GM12864 (cell line): ENCODE measurements at regions not wholly inside any gene's neighbourhood (a gene's known extent, or its start where the extent isn't known, plus 50 kb on each side); places are given as distances from the start of the nearest gene placed in this dataset.

ENCODE experiments used
- DNase-seq: peaks from one replicate; pipeline ENCODE4 v3.0.0-alpha.2; 2011; ENCODE audit warnings: low read depth
- H3K4me3 ChIP-seq: 2 replicates; pipeline ENCODE4 v1.5.1; 2011; ENCODE audit warnings: mild to moderate bottlenecking, low read depth, low read length, control low read depth
- CTCF ChIP-seq: IDR thresholded peaks from 2 replicates; pipeline ENCODE4 v1.5.1; 2011; ENCODE audit warnings: low read depth, mild to moderate bottlenecking, moderate library complexity, low read length, control low read depth, inconsistent platforms; ENCODE audit errors: missing control alignments

- TF ChIP-seq CTCF: no peak
- no peak for DNase-seq
- no peak overlapping the region for H3K4me3 ChIP-seq
These were observed 163.1 kb downstream of the PHLDA1 start for GRCh38 chr12:75868501-75868900.

GRCh38 chr12:75865315-75865714, 166.3 kb downstream of the PHLDA1 start:
- H3K4me3 ChIP-seq: no peak overlapping the region
- DNase-seq: no peak
- no peak for TF ChIP-seq CTCF

GRCh38 chr12:75864161-75864560, 167.4 kb downstream of the PHLDA1 start:
- no peak overlapping the region for H3K4me3 ChIP-seq
- no peak for TF ChIP-seq CTCF
- no peak for DNase-seq

GRCh38 chr12:75863533-75863932, 168.0 kb downstream of the PHLDA1 start:
- no peak for TF ChIP-seq CTCF
- DNase-seq: no peak
- H3K4me3 ChIP-seq: no peak overlapping the region

GRCh38 chr12:75862692-75863471, 168.7 kb downstream of the PHLDA1 start:
- no peak overlapping the region for H3K4me3 ChIP-seq
- no peak for DNase-seq
- no peak for TF ChIP-seq CTCF

GRCh38 chr12:75859868-75860267, 171.7 kb downstream of the PHLDA1 start:
- no peak for DNase-seq
- TF ChIP-seq CTCF: no peak
- H3K4me3 ChIP-seq: no peak overlapping the region

- H3K4me3 ChIP-seq: no peak overlapping the region
- TF ChIP-seq CTCF: no peak
- DNase-seq: no peak
These were observed 175.3 kb downstream of the PHLDA1 start for GRCh38 chr12:75856235-75856634.
